ENCODE measurements at regions not wholly inside any gene's neighbourhood (a gene's known extent, or its start where the extent isn't known, plus 50 kb on each side); places are given as distances from the start of the nearest gene placed in this dataset.

GRCh38 chr15:77697893-77698292 lies 65.2 kb upstream of the LINGO1 start:
- Histone ChIP-seq H3K27ac (no peak overlapping the region), H3K36me3 (no peaks in the 10 kb centered on the region), H3K27me3 (peaks cover 0 to 58% (median 1%) of the 10 kb centered on the region in 4 donors), H3K9me3 (no peaks in the 10 kb centered on the region), H3K4me1 (peaks cover 0 to 5% (median 0%) of the 10 kb centered on the region in 3 donors), H3K4me3 (no peak overlapping the region)
- TF ChIP-seq CTCF (IDR thresholded peaks at IDR 0.05): no peak
- 46 to 51% methylated on average over 7 of the region's 7 CpGs for WGBS, 2 donors
- DNase-seq: no peak
- intact Hi-C loops (cut with DNase I): no loop called here

GRCh38 chr15:77696871-77697270 lies 64.2 kb upstream of the LINGO1 start:
- intact Hi-C loops (cut with DNase I): no loop called here
- Histone ChIP-seq H3K36me3 (no peaks in the 10 kb centered on the region), H3K27me3 (peaks cover 0 to 68% (median 1%) of the 10 kb centered on the region in 4 donors), H3K9me3 (no peaks in the 10 kb centered on the region), H3K27ac (no peak overlapping the region), H3K4me1 (peaks cover 0 to 5% (median 0%) of the 10 kb centered on the region in 3 donors), H3K4me3 (no peak overlapping the region)
- TF ChIP-seq CTCF (IDR thresholded peaks at IDR 0.05): no peak
- no peak for TF ChIP-seq POLR2A (IDR thresholded peaks at IDR 0.05)
- DNase-seq: no peak
- 45 to 70% methylated on average over 2 of the region's 8 CpGs for WGBS, 2 donors

- Histone ChIP-seq H3K27me3 (peaks cover 0 to 76% (median 1%) of the 10 kb centered on the region in 4 donors), H3K4me1 (peaks cover 0 to 5% (median 0%) of the 10 kb centered on the region in 3 donors), H3K9me3 (no peaks in the 10 kb centered on the region), H3K4me3 (no peak overlapping the region), H3K36me3 (no peaks in the 10 kb centered on the region), H3K27ac (no peak overlapping the region)
- DNase-seq: no peak
- intact Hi-C loops (cut with DNase I): no loop called here
- TF ChIP-seq CTCF (IDR thresholded peaks at IDR 0.05): no peak
- TF ChIP-seq POLR2A (IDR thresholded peaks at IDR 0.05): no peak
- 37 to 42% methylated on average over 13 to 14 of the region's 23 CpGs for WGBS, 2 donors
These were observed 63.4 kb upstream of the LINGO1 start for GRCh38 chr15:77695961-77696582.

GRCh38 chr15:77695548-77695947 lies 62.8 kb upstream of the LINGO1 start:
- intact Hi-C loops (cut with DNase I): no loop called here
- H3K4me1 ChIP-seq: peaks cover 0 to 5% (median 0%) of the 10 kb centered on the region in 3 donors
- H3K4me3 ChIP-seq: no peak overlapping the region
- TF ChIP-seq CTCF (IDR thresholded peaks at IDR 0.05): no peak
- H3K27me3 ChIP-seq: peaks cover 0 to 80% (median 1%) of the 10 kb centered on the region in 4 donors
- 40 to 50% methylated on average over 1 to 4 of the region's 6 CpGs for WGBS, 2 donors
- H3K9me3 ChIP-seq: no peaks in the 10 kb centered on the region
- no peak overlapping the region for H3K27ac ChIP-seq
- no peak for DNase-seq
- H3K36me3 ChIP-seq: no peaks in the 10 kb centered on the region

DNA sequence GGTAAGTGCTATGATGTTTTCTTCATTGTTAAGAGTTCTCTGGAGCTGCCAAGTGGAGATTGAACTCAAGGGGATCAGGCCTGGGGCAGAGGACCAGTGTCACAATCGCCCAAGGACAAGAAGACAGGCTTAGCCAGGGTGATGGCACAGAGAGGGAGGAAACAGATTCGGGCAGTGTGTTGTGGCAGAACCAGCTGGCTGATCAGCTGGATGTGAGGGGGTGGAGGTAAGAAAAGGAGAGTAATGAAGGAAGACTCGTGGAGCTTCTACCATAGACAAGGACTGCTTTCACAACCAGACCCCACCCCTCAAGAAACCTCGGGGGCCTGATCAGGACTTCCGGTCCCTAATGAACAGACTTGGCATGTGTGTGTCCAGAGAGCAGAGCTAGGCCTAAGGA lies 60.9 kb upstream of the LINGO1 start:
- H3K27me3 ChIP-seq: peaks cover 0 to 93% (median 1%) of the 10 kb centered on the region in 4 donors
- TF ChIP-seq CTCF (IDR thresholded peaks at IDR 0.05): no peak
- no peak for TF ChIP-seq POLR2A (IDR thresholded peaks at IDR 0.05)
- 53 to 54% methylated on average over 4 to 5 of the region's 5 CpGs for WGBS, 2 donors
- H3K9me3 ChIP-seq: no peaks in the 10 kb centered on the region
- H3K36me3 ChIP-seq: no peaks in the 10 kb centered on the region
- no peak overlapping the region for H3K27ac ChIP-seq
- H3K4me1 ChIP-seq: peaks cover 0 to 5% (median 0%) of the 10 kb centered on the region in 3 donors
- H3K4me3 ChIP-seq: no peak overlapping the region
- no peak for DNase-seq
- intact Hi-C loops (cut with DNase I): no loop called here

All from esophagus squamous epithelium (tissue), 5 donors.